ENCODE measurements at regions not wholly inside any gene's neighbourhood (a gene's known extent, or its start where the extent isn't known, plus 50 kb on each side); places are given as distances from the start of the nearest gene placed in this dataset.
"Not testable (repeated sequence)": the region's sequence is repeated elsewhere in the genome, so short reads cannot be mapped to it uniquely, and the experiment has no call there.

GRCh38 chr14:103271189-103271588 is 62.8 kb upstream of the EIF5 start:
- no peak for DNase-seq

GRCh38 chr14:103273145-103273744 is 60.8 kb upstream of the EIF5 start:
- no peak for DNase-seq

- DNase-seq = no peak
Measured at GRCh38 chr14:103273745-103274615, 60.1 kb upstream of the EIF5 start.

GRCh38 chr14:103275000-103275399 is 59.0 kb upstream of the EIF5 start:
- no peak for DNase-seq

GRCh38 chr14:103277931-103278330 is 56.1 kb upstream of the EIF5 start:
- no peak for DNase-seq

GRCh38 chr14:103279142-103280025 is 54.7 kb upstream of the EIF5 start:
- no peak for DNase-seq

GRCh38 chr14:103280278-103280928 is 53.6 kb upstream of the EIF5 start:
- DNase-seq = no peak

GRCh38 chr14:103281496-103282231 is 52.4 kb upstream of the EIF5 start:
- DNase-seq = no peak

GRCh38 chr14:103282309-103282708 is 51.7 kb upstream of the EIF5 start:
- not testable (repeated sequence) for DNase-seq

GRCh38 chr14:103282932-103283331 is 51.1 kb upstream of the EIF5 start:
- no peak for DNase-seq

- DNase-seq = no peak
Measured at GRCh38 chr14:103283916-103284315, 50.1 kb upstream of the EIF5 start.

Data from stimulated activated CD4-positive, alpha-beta T cell treated with anti-CD3 and anti-CD28 coated beads, Interleukin-2, amount 100 ng/mL, for 48 hours (primary cell).